ENCODE measurements at regions not wholly inside any gene's neighbourhood (a gene's known extent, or its start where the extent isn't known, plus 50 kb on each side); places are given as distances from the start of the nearest gene placed in this dataset.
"Not testable (repeated sequence)": the region's sequence is repeated elsewhere in the genome, so short reads cannot be mapped to it uniquely, and the experiment has no call there.

GRCh38 chr12:24661657-24662096 is 287.2 kb downstream of the BCAT1 start:
- H3K4me1 ChIP-seq (ENCODE audit: control insufficient read depth, insufficient read depth, low read length), result no peaks in the 10 kb centered on the region
- no peak overlapping the region for H3K27ac ChIP-seq (ENCODE audit: low read length)
- TF ChIP-seq REST (IDR thresholded peaks at IDR 0.05; ENCODE audit: insufficient read depth in 1 of 2, low read depth in 2 of 2, low read length in 1 of 2) (no peak), SIN3A (IDR thresholded peaks at IDR 0.05; ENCODE audit: borderline replicate concordance, insufficient read depth, low read depth, low read length) (no peak), CTCF (IDR thresholded peaks at IDR 0.05) (no peak), TCF7L2 (IDR thresholded peaks at IDR 0.05; ENCODE audit: low read depth, low read length) (no peak), POLR2AphosphoS5 (IDR thresholded peaks at IDR 0.05; ENCODE audit: low read depth, low read length) (no peak)
- no peak for ATAC-seq
- no peaks in the 10 kb centered on the region for H3K36me3 ChIP-seq (ENCODE audit: control insufficient read depth, insufficient read depth, low read length)
- intact Hi-C loops (cut with micrococcal nuclease; ENCODE audit: unreplicated experiment) (no loop called here), in situ Hi-C loops (cut with HindIII; ENCODE audit: low pct_unique_long_range_greater_than_20kb, low sequenced_read_pairs) (no loop called here)
- CTCF ChIA-PET, result no interaction called here
- H3K4me3 ChIP-seq (ENCODE audit: low read depth in 2 of 2, low read length in 2 of 2), result no peak overlapping the region
- no TSS peak for BruUV-seq (replicated peaks)
- POLR2A ChIA-PET, result no interaction called here
- no peak for DNase-seq (ENCODE audit: low read depth, low spot score)
- no peaks in the 10 kb centered on the region for H3K27me3 ChIP-seq (ENCODE audit: control insufficient read depth, insufficient read depth, low read length)
- no peaks in the 10 kb centered on the region; the same call in 1 of the 2 replicates for H3K9me3 ChIP-seq (ENCODE audit: control insufficient read depth, insufficient read depth, low read depth, low read length)

- no peak for ATAC-seq
- no TSS peak for BruUV-seq (replicated peaks)
- Histone ChIP-seq H3K27me3 (ENCODE audit: control insufficient read depth, insufficient read depth, low read length) (no peaks in the 10 kb centered on the region), H3K9me3 (ENCODE audit: control insufficient read depth, insufficient read depth, low read depth, low read length) (no peaks in the 10 kb centered on the region; the same call in 1 of the 2 replicates), H3K4me1 (ENCODE audit: control insufficient read depth, insufficient read depth, low read length) (no peaks in the 10 kb centered on the region), H3K4me3 (ENCODE audit: low read depth in 2 of 2, low read length in 2 of 2) (no peak overlapping the region), H3K27ac (ENCODE audit: low read length) (no peak overlapping the region), H3K36me3 (ENCODE audit: control insufficient read depth, insufficient read depth, low read length) (no peaks in the 10 kb centered on the region)
- ChIA-PET CTCF (no interaction called here), POLR2A (no interaction called here)
- TF ChIP-seq POLR2AphosphoS5 (IDR thresholded peaks at IDR 0.05; ENCODE audit: low read depth, low read length), result no peak
- no peak for TF ChIP-seq TCF7L2 (IDR thresholded peaks at IDR 0.05; ENCODE audit: low read depth, low read length)
- in situ Hi-C loops (cut with HindIII; ENCODE audit: low pct_unique_long_range_greater_than_20kb, low sequenced_read_pairs) (no loop called here), intact Hi-C loops (cut with micrococcal nuclease; ENCODE audit: unreplicated experiment) (no loop called here)
- DNase-seq (ENCODE audit: low read depth, low spot score), result no peak
Observed at GRCh38 chr12:24659016-24659415, 289.9 kb downstream of the BCAT1 start.

- intact Hi-C loops (cut with micrococcal nuclease; ENCODE audit: unreplicated experiment); CTCF ChIA-PET; H3K27ac ChIP-seq (ENCODE audit: low read length); H3K27me3 ChIP-seq (ENCODE audit: control insufficient read depth, insufficient read depth, low read length); H3K4me1 ChIP-seq (ENCODE audit: control insufficient read depth, insufficient read depth, low read length); H3K36me3 ChIP-seq (ENCODE audit: control insufficient read depth, insufficient read depth, low read length); POLR2A ChIA-PET; H3K9me3 ChIP-seq (ENCODE audit: control insufficient read depth, insufficient read depth, low read depth, low read length); ATAC-seq; in situ Hi-C loops (cut with HindIII; ENCODE audit: low pct_unique_long_range_greater_than_20kb, low sequenced_read_pairs); H3K4me3 ChIP-seq (ENCODE audit: low read depth in 2 of 2, low read length in 2 of 2); DNase-seq (ENCODE audit: low read depth, low spot score); BruUV-seq (replicated peaks): not testable (repeated sequence)
Observed at GRCh38 chr12:24654344-24654743, 294.6 kb downstream of the BCAT1 start.

All from Panc1 (cell line).